NCI-H1436 treated with DMSO at 0.1 percent for 48 hours (cell line): ENCODE measurements at regions not wholly inside any gene's neighbourhood (a gene's known extent, or its start where the extent isn't known, plus 50 kb on each side); places are given as distances from the start of the nearest gene placed in this dataset.

Experiments used
- DNase-seq: peaks from one replicate; lab custom pipeline; 2025; lab: John Stamatoyannopoulos, UW

GRCh38 chr7:1321411-1322239 lies 89.0 kb downstream of the UNCX start:
- DNase-seq: no peak

- DNase-seq: peak; percentile 4
These were observed 89.8 kb downstream of the UNCX start for GRCh38 chr7:1322240-1323110.

GRCh38 chr7:1323178-1324027 lies 90.7 kb downstream of the UNCX start:
- DNase-seq: no peak

GRCh38 chr7:1324028-1324900 lies 91.6 kb downstream of the UNCX start:
- DNase-seq: no peak

GRCh38 chr7:1325246-1325645 lies 92.6 kb downstream of the UNCX start:
- no peak for DNase-seq

GRCh38 chr7:1325646-1326510 lies 93.2 kb downstream of the UNCX start:
- DNase-seq: no peak

- DNase-seq: no peak
These were observed 93.8 kb downstream of the UNCX start for GRCh38 chr7:1326511-1326785.

GRCh38 chr7:1329261-1329660 lies 96.6 kb downstream of the UNCX start:
- DNase-seq: no peak

GRCh38 chr7:1329966-1330800 lies 97.5 kb downstream of the UNCX start:
- no peak for DNase-seq

GRCh38 chr7:1330801-1331425 lies 98.2 kb downstream of the UNCX start:
- DNase-seq: no peak

GRCh38 chr7:1331561-1332467 lies 99.1 kb downstream of the UNCX start:
- no peak for DNase-seq

GRCh38 chr7:1336509-1336908 lies 103.8 kb downstream of the UNCX start:
- DNase-seq: no peak

- no peak for DNase-seq
These were observed 106.9 kb downstream of the UNCX start for GRCh38 chr7:1339611-1340010.

- DNase-seq: no peak
These were observed 107.4 kb downstream of the UNCX start for GRCh38 chr7:1340031-1340430.

- no peak for DNase-seq
These were observed 108.0 kb downstream of the UNCX start for GRCh38 chr7:1340461-1341360.

GRCh38 chr7:1341361-1342089 lies 108.9 kb downstream of the UNCX start:
- DNase-seq: no peak
